GM23248 (cell line): ENCODE measurements at regions not wholly inside any gene's neighbourhood (a gene's known extent, or its start where the extent isn't known, plus 50 kb on each side); places are given as distances from the start of the nearest gene placed in this dataset.

Experiments used
- DNase-seq: peaks from one replicate; pipeline ENCODE4 v3.0.0-alpha.2; 2015
- H2AFZ ChIP-seq: fragments of 200-600 bp; sonication (generic); 2 replicates; pipeline ENCODE4 v1.6.1; 2016; ENCODE audit warnings: antibody characterized with exemption
- H3F3A ChIP-seq: fragments of 200-600 bp; sonication (generic); 2 replicates; pipeline ENCODE4 v1.6.1; 2016; ENCODE audit warnings: mild to moderate bottlenecking, antibody characterized with exemption, mixed run types; ENCODE audit not compliant: insufficient read depth
- H3K27ac ChIP-seq: fragments of 200-600 bp; sonication (generic); 2 replicates; pipeline ENCODE4 v1.5.1; 2016; ENCODE audit warnings: mild to moderate bottlenecking
- H3K27me3 ChIP-seq: fragments of 200-600 bp; sonication (generic); replicated peaks from 2 replicates; pipeline ENCODE4 v1.6.1; 2016; ENCODE audit warnings: mild to moderate bottlenecking; ENCODE audit not compliant: insufficient read depth
- H3K36me3 ChIP-seq: fragments of 200-600 bp; sonication (generic); 2 replicates; pipeline ENCODE4 v1.6.1; 2016; ENCODE audit warnings: low read depth, mild to moderate bottlenecking
- H3K4me1 ChIP-seq: fragments of 200-600 bp; sonication (generic); 2 replicates; pipeline ENCODE4 v1.6.1; 2016; ENCODE audit warnings: mild to moderate bottlenecking; ENCODE audit not compliant: insufficient read depth
- H3K4me2 ChIP-seq: fragments of 200-600 bp; sonication (generic); one replicate; pipeline ENCODE4 v1.6.1; 2016; ENCODE audit warnings: mild to moderate bottlenecking; ENCODE audit not compliant: unreplicated experiment
- H3K4me3 ChIP-seq: fragments of 200-600 bp; sonication (generic); 2 replicates; pipeline ENCODE4 v1.5.1; 2016; ENCODE audit warnings: mild to moderate bottlenecking
- H3K79me2 ChIP-seq: fragments of 200-600 bp; sonication (generic); 2 replicates; pipeline ENCODE4 v1.6.1; 2016; ENCODE audit warnings: mild to moderate bottlenecking; ENCODE audit not compliant: insufficient read depth
- H3K9ac ChIP-seq: fragments of 200-600 bp; sonication (generic); 2 replicates; pipeline ENCODE4 v1.6.1; 2016; ENCODE audit warnings: mild to moderate bottlenecking
- H3K9me2 ChIP-seq: fragments of 200-600 bp; sonication (generic); 2 replicates; pipeline ENCODE4 v1.6.1; 2016; ENCODE audit warnings: mixed run types, mild to moderate bottlenecking, moderate library complexity; ENCODE audit not compliant: insufficient read depth
- H3K9me3 ChIP-seq: fragments of 200-600 bp; sonication (generic); one replicate; pipeline ENCODE4 v1.6.1; 2017; ENCODE audit warnings: low read depth
- H4K20me1 ChIP-seq: fragments of 200-600 bp; sonication (generic); 2 replicates; pipeline ENCODE4 v1.6.0; 2016; ENCODE audit not compliant: insufficient read depth
- EZH2 ChIP-seq: fragments of 200-600 bp; sonication (generic); IDR thresholded peaks from 2 replicates; pipeline ENCODE4 v1.6.1; 2018; ENCODE audit warnings: antibody characterized with exemption, mild to moderate bottlenecking; ENCODE audit not compliant: insufficient read depth, poor library complexity, severe bottlenecking
- EZH2phosphoT487 ChIP-seq: fragments of 200-600 bp; sonication (generic); IDR thresholded peaks from 2 replicates; pipeline ENCODE4 v1.6.1; 2018; ENCODE audit warnings: antibody characterized with exemption, moderate library complexity, mild to moderate bottlenecking, low read depth; ENCODE audit not compliant: insufficient read depth
- WGBS, 2 experiments: methylation state at CpG; one replicate each; pipeline ENCODE4 v1.1.6; 2015 to 2017; ENCODE audit warnings: low lambda C conversion rate in 2 of 2, low coverage in 1 of 2; ENCODE audit errors: missing lambda C conversion rate in 2 of 2; 5-methylcytosine and 5-hydroxymethylcytosine counted together
- in situ Hi-C: fragments of 300-500 bp; cut with MboI; formaldehyde crosslinking; loops from 2 replicates; pipeline ENCODE4 v1.15.0; 2020

DNA sequence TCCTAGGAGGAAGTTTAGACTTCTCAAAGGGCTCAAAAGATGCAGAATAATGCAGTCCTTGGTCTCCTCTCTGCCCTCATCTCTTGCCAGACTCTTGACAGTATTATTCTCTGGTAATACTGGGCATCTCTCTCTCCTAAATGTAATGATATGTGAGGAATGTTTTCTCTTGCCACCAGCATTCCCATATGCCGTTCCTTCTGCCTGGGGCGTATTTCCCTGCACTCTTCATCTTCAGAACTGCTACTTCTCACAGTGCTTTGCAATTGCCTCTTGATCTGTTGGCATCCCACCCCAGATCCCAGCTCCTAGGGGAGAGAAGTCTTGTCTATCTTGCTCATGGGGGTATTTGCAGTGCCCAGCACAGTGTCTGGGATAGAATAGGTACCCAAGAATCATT lies 107.4 kb downstream of the RASSF10 start:
- Histone ChIP-seq H3K9me3 (no peaks in the 10 kb centered on the region), H3K79me2 (no peaks in the 10 kb centered on the region), H3K4me3 (no peak overlapping the region), H3K36me3 (no peaks in the 10 kb centered on the region), H2AFZ (no peak overlapping the region), H4K20me1 (no peaks in the 10 kb centered on the region), H3K4me2 (no peak overlapping the region), H3K4me1 (peaks cover 45% of the 10 kb centered on the region), H3K9ac (no peak overlapping the region), H3F3A (peaks cover 50% of the 10 kb centered on the region), H3K27me3 (no peaks in the 10 kb centered on the region), H3K27ac (no peak overlapping the region), H3K9me2 (no peaks in the 10 kb centered on the region)
- TF ChIP-seq EZH2: no peak
- no peak for TF ChIP-seq EZH2phosphoT487
- WGBS, 2 experiments: 94 to 95% methylated on average over 2 of the region's 2 CpGs
- in situ Hi-C loops: no loop called here
- DNase-seq: no peak

- no peaks in the 10 kb centered on the region for H3K9me3 ChIP-seq
These were observed 108.2 kb downstream of the RASSF10 start for GRCh38 chr11:13117344-13117743.

DNA sequence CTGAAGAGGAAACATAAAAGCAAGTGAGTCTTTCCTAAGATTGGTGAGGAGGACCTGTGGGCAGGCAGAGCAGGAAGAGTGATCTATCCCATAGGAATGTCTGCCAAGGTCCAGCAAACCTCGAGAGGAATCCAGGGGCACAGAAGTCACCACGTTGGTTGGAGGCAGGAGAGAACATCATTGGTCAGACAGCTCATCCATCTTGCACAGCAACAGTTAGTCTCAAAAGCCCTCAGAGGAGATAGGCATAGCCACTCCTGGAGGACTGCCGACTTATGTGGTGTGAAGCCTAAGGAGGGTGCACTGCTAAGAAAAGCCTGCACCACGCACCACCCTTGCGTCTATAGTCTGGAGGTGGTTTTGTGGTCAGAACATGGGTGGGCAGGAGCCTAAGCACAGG lies 109.1 kb downstream of the RASSF10 start:
- Histone ChIP-seq H3K9me2 (no peaks in the 10 kb centered on the region), H3K9ac (peak overlapping the region; percentile 39), H3K4me3 (no peak overlapping the region), H4K20me1 (no peaks in the 10 kb centered on the region), H3K27me3 (no peaks in the 10 kb centered on the region), H3K9me3 (no peaks in the 10 kb centered on the region), H3K79me2 (no peaks in the 10 kb centered on the region), H3K36me3 (no peaks in the 10 kb centered on the region; the same call in 1 of the 2 replicates), H3K27ac (peak overlapping the region; percentile 80), H3K4me2 (peak overlapping the region; percentile 46), H3F3A (peaks cover 50% of the 10 kb centered on the region), H2AFZ (no peak overlapping the region), H3K4me1 (peaks cover 45% of the 10 kb centered on the region)
- WGBS, 2 experiments: 0% methylated on average over 5 of the region's 5 CpGs
- peak; percentile 94 for DNase-seq
- TF ChIP-seq EZH2: no peak
- no peak for TF ChIP-seq EZH2phosphoT487
- in situ Hi-C loops: no loop called here

More at GRCh38 chr11:13117344-13117743, 108.2 kb downstream of the RASSF10 start:
- in situ Hi-C loops: no loop called here
- DNase-seq: no peak
- no peaks in the 10 kb centered on the region for H3K27me3 ChIP-seq
- peak overlapping the region; percentile 46 for H3K4me2 ChIP-seq
- peak overlapping the region; percentile 80 for H3K27ac ChIP-seq
- peaks cover 50% of the 10 kb centered on the region for H3F3A ChIP-seq
- H2AFZ ChIP-seq: no peak overlapping the region
- 47 to 53% methylated on average over 4 of the region's 4 CpGs for WGBS, 2 experiments
- no peak overlapping the region for H3K9ac ChIP-seq
- no peak for TF ChIP-seq EZH2phosphoT487
- no peak for TF ChIP-seq EZH2
- H3K36me3 ChIP-seq: no peaks in the 10 kb centered on the region
- H4K20me1 ChIP-seq: no peaks in the 10 kb centered on the region
- H3K79me2 ChIP-seq: no peaks in the 10 kb centered on the region
- peaks cover 45% of the 10 kb centered on the region for H3K4me1 ChIP-seq
- no peaks in the 10 kb centered on the region for H3K9me2 ChIP-seq
- no peak overlapping the region for H3K4me3 ChIP-seq

DNA sequence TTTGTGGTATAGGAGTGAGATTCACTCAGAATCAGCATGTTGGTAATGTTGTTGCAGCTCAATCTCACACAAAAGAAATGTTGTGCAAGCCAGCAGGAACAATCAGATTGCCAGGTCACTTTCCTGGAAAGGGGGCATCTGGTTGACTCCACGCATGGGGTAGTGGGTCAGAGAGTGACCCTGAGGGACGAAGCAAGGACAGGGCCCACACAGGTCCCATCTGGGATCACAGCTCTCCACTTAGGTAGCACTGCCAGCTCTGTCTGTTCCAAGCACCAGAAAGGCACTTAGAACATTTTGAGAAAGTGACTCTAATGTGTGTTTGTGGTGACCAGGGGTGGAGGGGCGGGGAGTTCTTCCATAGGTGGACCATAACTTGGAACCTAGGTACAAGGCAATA lies 109.5 kb downstream of the RASSF10 start:
- no peaks in the 10 kb centered on the region for H4K20me1 ChIP-seq
- H3K27me3 ChIP-seq: no peaks in the 10 kb centered on the region
- H3K9me3 ChIP-seq: no peaks in the 10 kb centered on the region
- TF ChIP-seq EZH2phosphoT487 (no peak), EZH2 (no peak)
- H3K36me3 ChIP-seq: no peaks in the 10 kb centered on the region; the same call in 1 of the 2 replicates
- no peak overlapping the region for H2AFZ ChIP-seq
- no peak overlapping the region for H3K4me3 ChIP-seq
- H3K4me2 ChIP-seq: peak overlapping the region; percentile 46
- H3F3A ChIP-seq: peaks cover 50% of the 10 kb centered on the region
- H3K9me2 ChIP-seq: no peaks in the 10 kb centered on the region
- 51 to 56% methylated on average over 3 of the region's 3 CpGs for WGBS, 2 experiments
- H3K4me1 ChIP-seq: peaks cover 45% of the 10 kb centered on the region
- in situ Hi-C loops: no loop called here
- H3K79me2 ChIP-seq: no peaks in the 10 kb centered on the region
- H3K27ac ChIP-seq: peak overlapping the region; percentile 80
- no peak for DNase-seq
- peak overlapping the region; percentile 39 for H3K9ac ChIP-seq

DNA sequence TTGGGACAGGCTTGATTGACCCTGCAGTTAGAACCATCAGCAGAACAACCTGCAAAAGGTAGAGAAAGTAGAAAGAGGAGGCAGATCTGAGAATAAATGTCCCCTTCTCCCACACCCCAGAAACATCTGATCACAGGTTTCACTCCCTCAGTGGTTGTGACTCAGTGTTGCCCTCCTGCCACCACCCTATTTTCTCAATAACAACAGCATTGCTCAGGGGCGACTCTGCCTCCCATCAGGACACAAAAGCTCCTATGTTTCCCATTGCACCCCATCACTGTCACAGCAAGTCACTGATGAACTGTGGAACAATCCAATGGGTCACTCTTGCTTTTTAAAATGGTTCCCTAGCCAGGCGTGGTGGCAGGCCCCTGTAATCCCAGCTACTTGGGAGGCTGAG lies 110.2 kb downstream of the RASSF10 start:
- H4K20me1 ChIP-seq: no peaks in the 10 kb centered on the region
- H3K27me3 ChIP-seq: no peaks in the 10 kb centered on the region
- H3K9ac ChIP-seq: peak overlapping the region; percentile 39; the same call in 1 of the 2 replicates
- no peaks in the 10 kb centered on the region for H3K9me2 ChIP-seq
- no peak overlapping the region for H2AFZ ChIP-seq
- DNase-seq: peak; percentile 63
- H3K4me3 ChIP-seq: no peak overlapping the region
- H3K4me1 ChIP-seq: peaks cover 45% of the 10 kb centered on the region
- in situ Hi-C loops: no loop called here
- no peaks in the 10 kb centered on the region; the same call in 1 of the 2 replicates for H3K36me3 ChIP-seq
- no peaks in the 10 kb centered on the region for H3K79me2 ChIP-seq
- H3K27ac ChIP-seq: peak overlapping the region; percentile 80
- peak overlapping the region; percentile 65 for H3K4me2 ChIP-seq
- peaks cover 50% of the 10 kb centered on the region for H3F3A ChIP-seq
- WGBS, 2 experiments: 73 to 77% methylated on average over 2 of the region's 2 CpGs
- no peaks in the 10 kb centered on the region for H3K9me3 ChIP-seq
- TF ChIP-seq EZH2phosphoT487 (no peak), EZH2 (no peak)
